BLaER1 treated with 17β-estradiol and CSF1 and Interleukin-3, amounts not matched to agents 10 nM and 100 nM (cell line): ENCODE measurements at regions not wholly inside any gene's neighbourhood (a gene's known extent, or its start where the extent isn't known, plus 50 kb on each side); places are given as distances from the start of the nearest gene placed in this dataset.
A peak's percentile ranks its signal among the peaks of the same experiment; 100 is the strongest.
"Not testable (repeated sequence)": the region's sequence is repeated elsewhere in the genome, so short reads cannot be mapped to it uniquely, and the experiment has no call there.

Source experiments
- H3K27ac ChIP-seq, 11 experiments: shearing (Covaris generic); formaldehyde crosslinking; 2 replicates each; pipeline ENCODE4 v1.8.1; 2022
- H3K27me3 ChIP-seq, 11 experiments: shearing (Covaris generic); formaldehyde crosslinking; 2 replicates each; pipeline ENCODE4 v1.8.1; 2022
- H3K36me3 ChIP-seq, 11 experiments: shearing (Covaris generic); formaldehyde crosslinking; 2 replicates each; pipeline ENCODE4 v1.8.1; 2022
- H3K4me1 ChIP-seq, 10 experiments: shearing (Covaris generic); formaldehyde crosslinking; 2 replicates each; pipeline ENCODE4 v1.8.1; 2022
- H3K4me2 ChIP-seq, 11 experiments: shearing (Covaris generic); formaldehyde crosslinking; 2 replicates each; pipeline ENCODE4 v1.8.1; 2022
- H3K4me3 ChIP-seq, 10 experiments: shearing (Covaris generic); formaldehyde crosslinking; 2 replicates each; pipeline ENCODE4 v1.8.1; 2022
- H3K9ac ChIP-seq, 11 experiments: shearing (Covaris generic); formaldehyde crosslinking; 2 replicates each; pipeline ENCODE4 v1.8.1; 2022
- H3K9me3 ChIP-seq, 11 experiments: shearing (Covaris generic); formaldehyde crosslinking; replicated peaks in 1 of 11; 2 replicates each; pipeline ENCODE4 v1.8.1; 2022
- H4K20me1 ChIP-seq, 11 experiments: shearing (Covaris generic); formaldehyde crosslinking; 2 replicates each; pipeline ENCODE4 v1.8.1; 2022
- Cebpa-rat ChIP-seq, 11 experiments: shearing (Covaris generic); IDR thresholded peaks; 2 replicates each; pipeline ENCODE4 v1.8.1; 2022

GRCh38 chr14:71451501-71451900 is 480.7 kb upstream of the RGS6 start:
- no peaks in the 10 kb centered on the region for H3K27me3 ChIP-seq
- TF ChIP-seq Cebpa-rat (IDR thresholded peaks at IDR 0.05) = no peak
- H3K9ac ChIP-seq = no peak overlapping the region
- no peak overlapping the region for H3K4me2 ChIP-seq
- peaks cover 8 to 27% (median 20%) of the 10 kb centered on the region in 11 experiments; a peak in 21 of 22 replicates for H3K9me3 ChIP-seq
- peaks cover 0 to 20% (median 0%) of the 10 kb centered on the region in 11 experiments; a peak in 3 of 22 replicates for H3K36me3 ChIP-seq
- H3K4me1 ChIP-seq = peaks cover under 1 to 33% (median 9%) of the 10 kb centered on the region in 10 experiments; a peak in 15 of 20 replicates
- no peak overlapping the region for H3K4me3 ChIP-seq
- H3K27ac ChIP-seq = no peak overlapping the region
- peaks cover 0 to 100% (median 0%) of the 10 kb centered on the region in 11 experiments; a peak in 6 of 22 replicates for H4K20me1 ChIP-seq

- Histone ChIP-seq H3K36me3 (peaks cover 0 to 20% (median 0%) of the 10 kb centered on the region in 11 experiments; a peak in 2 of 22 replicates), H3K27ac (no peak overlapping the region), H3K9me3 (peaks cover 8 to 27% (median 20%) of the 10 kb centered on the region in 11 experiments; a peak in 21 of 22 replicates), H3K4me2 (peak overlapping the region in 3 of 11 experiments; percentile 2 to 33 (median 10); a peak in 4 of 22 replicates), H3K4me3 (no peak overlapping the region), H4K20me1 (peaks cover 0 to 100% (median 0%) of the 10 kb centered on the region in 11 experiments; a peak in 6 of 22 replicates), H3K9ac (no peak overlapping the region), H3K4me1 (peaks cover 0 to 33% (median 4%) of the 10 kb centered on the region in 10 experiments; a peak in 9 of 20 replicates), H3K27me3 (no peaks in the 10 kb centered on the region)
- no peak for TF ChIP-seq Cebpa-rat (IDR thresholded peaks at IDR 0.05)
These were observed 479.7 kb upstream of the RGS6 start for GRCh38 chr14:71452539-71452938.

GRCh38 chr14:71452987-71453386 is 479.2 kb upstream of the RGS6 start:
- no peak for TF ChIP-seq Cebpa-rat (IDR thresholded peaks at IDR 0.05)
- Histone ChIP-seq H3K9me3 (peaks cover 8 to 27% (median 20%) of the 10 kb centered on the region in 11 experiments; a peak in 21 of 22 replicates), H3K4me3 (no peak overlapping the region), H3K27me3 (no peaks in the 10 kb centered on the region), H3K9ac (no peak overlapping the region), H3K4me2 (peak overlapping the region in 2 of 11 experiments; percentile 2 to 10; a peak in 5 of 22 replicates), H3K27ac (0 out of 22 replicates have a peak overlapping the region, but pooled peaks of 1 of the 11 experiments have one; percentile 12), H4K20me1 (peaks cover 0 to 100% (median 0%) of the 10 kb centered on the region in 11 experiments; a peak in 6 of 22 replicates), H3K36me3 (peaks cover 0 to 20% (median 0%) of the 10 kb centered on the region in 11 experiments; a peak in 3 of 22 replicates), H3K4me1 (peaks cover 0 to 33% (median 4%) of the 10 kb centered on the region in 10 experiments; a peak in 9 of 20 replicates)

- H3K4me3 ChIP-seq = no peak overlapping the region
- no peak overlapping the region for H3K27ac ChIP-seq
- H3K9ac ChIP-seq = no peak overlapping the region
- H4K20me1 ChIP-seq = peaks cover 0 to 100% (median 0%) of the 10 kb centered on the region in 11 experiments; a peak in 6 of 22 replicates
- peaks cover 0 to 33% (median 4%) of the 10 kb centered on the region in 10 experiments; a peak in 9 of 20 replicates for H3K4me1 ChIP-seq
- H3K36me3 ChIP-seq = peaks cover 0 to 23% (median 4%) of the 10 kb centered on the region in 11 experiments; a peak in 8 of 22 replicates
- H3K27me3 ChIP-seq = no peaks in the 10 kb centered on the region
- no peak overlapping the region for H3K4me2 ChIP-seq
- TF ChIP-seq Cebpa-rat (IDR thresholded peaks at IDR 0.05) = no peak
- H3K9me3 ChIP-seq = peaks cover 8 to 31% (median 20%) of the 10 kb centered on the region in 11 experiments; a peak in 21 of 22 replicates
These were observed 478.2 kb upstream of the RGS6 start for GRCh38 chr14:71454010-71454409.

GRCh38 chr14:71454513-71455332 is 477.5 kb upstream of the RGS6 start:
- Histone ChIP-seq H4K20me1 (peaks cover 0 to 100% (median 0%) of the 10 kb centered on the region in 11 experiments; a peak in 5 of 22 replicates), H3K27ac (no peak overlapping the region), H3K36me3 (peaks cover 0 to 25% (median 6%) of the 10 kb centered on the region in 11 experiments; a peak in 11 of 22 replicates), H3K4me1 (peaks cover 0 to 33% (median 4%) of the 10 kb centered on the region in 10 experiments; a peak in 9 of 20 replicates), H3K4me3 (no peak overlapping the region), H3K27me3 (no peaks in the 10 kb centered on the region), H3K9ac (no peak overlapping the region), H3K9me3 (peaks cover 8 to 37% (median 20%) of the 10 kb centered on the region in 11 experiments; a peak in 21 of 22 replicates), H3K4me2 (peak overlapping the region in 3 of 11 experiments; percentile 7 to 36 (median 8); a peak in 1 of 22 replicates)
- no peak for TF ChIP-seq Cebpa-rat (IDR thresholded peaks at IDR 0.05)

GRCh38 chr14:71460091-71460490 is 472.1 kb upstream of the RGS6 start:
- H3K4me3 ChIP-seq = no peak overlapping the region
- H3K27ac ChIP-seq = no peak overlapping the region
- H3K27me3 ChIP-seq = no peaks in the 10 kb centered on the region
- peaks cover 0 to 100% (median 0%) of the 10 kb centered on the region in 11 experiments; a peak in 4 of 22 replicates for H4K20me1 ChIP-seq
- H3K4me1 ChIP-seq = peaks cover 0 to 2% (median 0%) of the 10 kb centered on the region in 10 experiments; a peak in 3 of 20 replicates
- TF ChIP-seq Cebpa-rat (IDR thresholded peaks at IDR 0.05) = no peak
- peaks cover 20 to 45% (median 33%) of the 10 kb centered on the region in 11 experiments; a peak in 21 of 22 replicates for H3K9me3 ChIP-seq
- no peak overlapping the region for H3K9ac ChIP-seq
- H3K36me3 ChIP-seq = peaks cover 0 to 68% (median 31%) of the 10 kb centered on the region in 11 experiments; a peak in 14 of 22 replicates
- H3K4me2 ChIP-seq = no peak overlapping the region

- H3K9ac ChIP-seq, H3K27me3 ChIP-seq, H3K4me1 ChIP-seq, H3K27ac ChIP-seq, H3K4me2 ChIP-seq, H3K4me3 ChIP-seq: not testable (repeated sequence)
- Histone ChIP-seq H3K36me3 (peaks cover 0 to 81% (median 31%) of the 10 kb centered on the region in 11 experiments; a peak in 14 of 22 replicates), H3K9me3 (peaks cover 20 to 45% (median 33%) of the 10 kb centered on the region in 11 experiments; a peak in 21 of 22 replicates), H4K20me1 (peaks cover 0 to 100% (median 0%) of the 10 kb centered on the region in 11 experiments; a peak in 3 of 22 replicates)
These were observed 470.6 kb upstream of the RGS6 start for GRCh38 chr14:71461617-71462016.

- no peak overlapping the region for H3K4me2 ChIP-seq
- no peak for TF ChIP-seq Cebpa-rat (IDR thresholded peaks at IDR 0.05)
- H3K4me3 ChIP-seq = no peak overlapping the region
- peaks cover 0 to 100% (median 0%) of the 10 kb centered on the region in 11 experiments; a peak in 3 of 22 replicates for H4K20me1 ChIP-seq
- no peaks in the 10 kb centered on the region for H3K27me3 ChIP-seq
- peaks cover 20 to 45% (median 33%) of the 10 kb centered on the region in 11 experiments; a peak in 21 of 22 replicates for H3K9me3 ChIP-seq
- H3K27ac ChIP-seq = no peak overlapping the region
- no peak overlapping the region for H3K9ac ChIP-seq
- no peaks in the 10 kb centered on the region for H3K4me1 ChIP-seq
- H3K36me3 ChIP-seq = peaks cover 0 to 92% (median 31%) of the 10 kb centered on the region in 11 experiments; a peak in 14 of 22 replicates
These were observed 468.4 kb upstream of the RGS6 start for GRCh38 chr14:71463807-71464206.
